NCI-H524 treated with DMSO at 0.1 percent for 48 hours (cell line): ENCODE measurements at regions not wholly inside any gene's neighbourhood (a gene's known extent, or its start where the extent isn't known, plus 50 kb on each side); places are given as distances from the start of the nearest gene placed in this dataset.

Experiments used
- DNase-seq: peaks from one replicate; lab custom pipeline; 2025; lab: John Stamatoyannopoulos, UW

DNA sequence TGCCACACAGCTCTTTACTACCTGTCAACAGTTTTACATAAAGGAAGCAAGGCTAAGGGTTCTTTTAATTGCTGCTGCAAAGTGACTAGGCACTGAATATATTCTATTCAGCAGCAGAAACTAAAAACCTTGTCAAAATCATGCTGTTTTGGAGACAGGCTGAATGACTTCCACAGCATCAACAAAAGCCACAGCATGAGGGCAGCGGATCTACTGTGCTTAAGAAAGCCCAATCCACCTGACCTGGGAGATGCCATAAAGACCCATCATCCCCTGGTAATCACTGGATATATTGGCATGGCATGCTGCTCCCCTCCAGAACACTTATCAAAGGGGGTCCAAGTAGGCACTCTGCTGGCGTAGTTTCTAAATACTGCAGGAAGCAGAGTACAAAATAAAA is 715.1 kb upstream of the SLC8A1 start:
- no peak for DNase-seq

- no peak for DNase-seq
Observed at GRCh38 chr2:41169744-41170143, 717.9 kb upstream of the SLC8A1 start.

DNA sequence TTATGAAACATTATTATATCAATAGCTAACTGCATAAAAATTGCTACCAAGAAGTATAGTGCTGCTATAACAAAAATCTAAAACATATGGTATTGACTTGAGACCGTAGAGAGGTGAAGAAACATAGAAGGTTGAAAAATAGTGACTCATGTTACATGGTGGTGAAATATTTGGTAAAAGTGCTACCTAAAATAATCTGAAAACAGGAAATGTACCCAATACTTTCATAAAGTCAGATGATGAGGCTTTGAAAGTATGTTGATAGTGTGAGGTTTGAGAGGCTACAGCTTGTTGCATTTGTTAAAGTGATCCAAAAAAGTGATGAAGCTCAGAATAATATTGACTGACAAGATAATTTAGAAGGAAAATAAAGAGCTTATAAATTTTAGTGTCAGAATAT is 718.7 kb upstream of the SLC8A1 start:
- no peak for DNase-seq

DNA sequence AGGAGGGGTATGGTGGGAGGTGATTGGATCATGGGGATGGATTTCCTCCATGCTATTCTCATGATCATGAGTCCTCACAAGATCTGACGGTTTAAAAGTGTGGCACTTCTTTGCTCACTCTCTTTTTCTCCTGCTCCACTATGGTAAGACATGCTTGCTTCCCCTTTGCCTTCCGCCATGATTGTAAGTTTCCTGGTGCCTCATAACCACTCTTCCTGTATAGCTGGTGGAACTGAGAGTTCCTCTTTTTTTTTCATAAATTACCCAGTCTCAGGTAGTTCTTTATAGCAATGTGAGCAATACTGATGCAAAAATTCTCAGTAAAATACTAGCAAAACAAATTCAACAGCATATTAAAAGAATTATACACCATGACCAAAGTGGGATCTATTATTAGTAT is 728.5 kb upstream of the SLC8A1 start:
- no peak for DNase-seq

GRCh38 chr2:41182961-41183360 is 731.1 kb upstream of the SLC8A1 start:
- no peak for DNase-seq

DNA sequence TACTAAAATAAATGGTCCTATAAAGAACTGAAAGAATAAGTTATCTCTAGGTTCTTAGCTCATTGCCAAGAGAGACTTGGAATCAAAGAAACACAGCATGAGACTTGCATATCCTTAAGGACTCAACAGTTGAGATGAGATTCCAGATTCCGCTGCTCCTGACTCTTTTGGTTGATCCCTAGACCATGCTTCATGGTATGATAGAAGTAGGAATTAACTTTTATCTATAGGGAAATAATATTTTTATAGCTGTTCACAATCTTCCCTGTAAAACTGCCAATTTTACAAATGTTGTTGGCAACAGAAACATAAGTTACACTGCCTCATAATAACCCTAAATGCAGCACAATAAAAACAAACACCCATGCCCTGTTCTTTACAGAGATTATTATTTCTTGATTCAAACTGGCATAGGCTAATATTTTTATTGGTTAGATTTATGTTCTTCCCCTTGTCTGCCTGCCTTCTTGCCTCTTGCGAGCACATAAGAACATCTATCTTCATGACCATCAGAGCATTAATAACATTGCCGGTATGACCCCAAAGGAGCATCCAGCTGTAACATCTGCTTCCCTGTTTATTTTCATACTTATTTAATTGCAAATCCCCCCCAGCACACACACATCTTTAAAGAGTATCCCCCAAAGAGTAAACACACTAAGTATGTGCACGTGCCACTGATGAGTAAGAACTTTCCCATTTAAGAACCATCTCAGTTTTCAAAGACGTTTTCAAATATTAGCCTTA is 735.7 kb upstream of the SLC8A1 start:
- no peak for DNase-seq

DNA sequence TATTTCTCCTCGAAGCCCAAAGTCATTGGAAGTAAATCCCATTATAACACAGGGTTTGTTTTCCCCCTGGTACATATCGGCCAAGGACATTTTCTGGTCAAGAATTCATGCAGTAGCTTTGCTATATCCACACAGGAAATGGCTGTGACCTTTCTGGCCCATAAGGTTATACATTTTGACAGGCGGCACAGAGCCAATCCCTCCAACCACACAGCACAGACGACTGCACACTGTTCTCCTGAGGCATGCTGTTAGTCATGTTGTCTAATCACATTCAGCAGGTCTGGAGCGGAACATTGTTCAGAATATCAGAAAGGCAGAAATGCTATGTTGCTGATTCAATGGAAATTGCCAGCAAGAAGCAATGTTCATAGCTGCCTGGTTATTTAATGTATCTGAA is 742.3 kb upstream of the SLC8A1 start:
- no peak for DNase-seq

DNA sequence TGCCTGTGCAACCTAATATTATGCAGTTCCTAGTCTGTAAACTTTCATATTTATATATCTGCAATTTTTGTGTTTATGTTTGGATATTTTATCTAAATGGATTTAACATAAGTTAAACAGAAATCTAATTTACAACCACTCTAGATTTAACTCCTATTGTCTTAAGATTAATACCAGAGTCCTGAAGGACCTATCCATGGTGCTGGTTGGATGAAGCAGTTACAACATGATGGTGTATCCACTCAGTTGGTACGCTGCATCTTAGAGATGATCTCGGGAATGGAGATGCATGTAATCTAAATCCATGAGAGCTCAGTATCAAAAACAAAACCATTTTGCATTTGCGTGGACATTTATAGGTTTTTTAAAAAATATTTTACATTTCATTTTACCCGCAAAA is 745.9 kb upstream of the SLC8A1 start:
- no peak for DNase-seq

DNA sequence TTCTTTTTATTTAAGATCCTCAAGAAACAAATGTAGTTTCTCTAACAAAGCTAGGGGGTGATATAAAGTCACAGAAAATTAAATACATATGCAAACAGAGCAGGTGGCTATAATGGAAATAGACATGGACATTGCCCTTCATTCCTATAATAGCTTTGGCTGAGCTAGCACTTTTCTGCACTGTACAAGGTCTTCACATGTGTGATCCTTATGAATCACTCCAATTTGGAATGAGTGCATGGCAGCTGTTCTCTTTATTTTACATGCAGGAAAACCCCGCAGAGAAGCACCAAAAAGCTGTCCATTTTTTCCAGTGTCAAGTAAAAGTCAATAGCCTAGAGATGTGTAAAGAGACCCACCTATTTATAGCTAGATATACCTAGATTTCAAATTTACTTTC is 747.4 kb upstream of the SLC8A1 start:
- DNase-seq = peak; percentile 82

GRCh38 chr2:41204315-41204714 is 752.4 kb upstream of the SLC8A1 start:
- no peak for DNase-seq

GRCh38 chr2:41206004-41206403 is 754.1 kb upstream of the SLC8A1 start:
- no peak for DNase-seq

- DNase-seq = no peak
Observed at GRCh38 chr2:41207578-41207977, 755.7 kb upstream of the SLC8A1 start.

GRCh38 chr2:41210030-41210429 is 758.1 kb upstream of the SLC8A1 start:
- peak; percentile 70 for DNase-seq

DNA sequence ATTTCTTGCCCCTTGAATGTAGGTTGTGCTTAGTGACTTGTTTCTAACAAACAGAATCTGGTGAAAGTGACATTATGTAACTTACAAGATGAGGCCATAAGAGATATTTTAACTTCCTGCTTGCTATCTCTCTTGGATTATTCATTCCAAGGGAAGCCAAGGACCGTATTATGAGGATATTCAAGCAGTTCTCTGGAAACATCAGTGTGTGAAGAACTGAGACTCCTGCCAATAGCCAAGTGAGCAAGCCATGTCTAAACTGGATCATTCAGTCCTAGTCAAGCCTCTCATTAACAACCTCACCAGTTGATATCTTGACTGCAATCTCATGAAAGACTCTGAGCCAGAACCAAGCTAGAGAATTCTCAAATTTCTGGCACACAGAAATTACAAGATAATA is 765.1 kb upstream of the SLC8A1 start:
- DNase-seq = no peak

DNA sequence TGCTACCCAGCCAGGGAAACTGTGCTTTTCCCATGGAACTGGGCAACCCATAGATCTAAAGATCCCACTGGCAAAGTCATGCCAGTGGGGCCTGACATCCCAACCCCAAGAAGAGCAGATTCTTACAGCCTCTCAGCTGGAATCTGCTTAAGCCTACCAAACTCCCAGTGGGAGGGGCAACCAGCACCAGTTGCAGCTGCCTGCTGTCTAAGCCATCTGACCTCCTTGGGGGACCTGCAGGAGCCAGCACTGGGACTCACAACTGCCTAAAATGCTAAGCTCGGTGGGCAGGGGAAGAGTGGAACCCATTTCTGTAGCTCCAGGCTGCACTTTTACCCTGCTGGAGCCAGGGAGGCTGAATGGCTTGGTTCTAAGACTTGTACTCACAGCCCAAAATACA is 770.7 kb upstream of the SLC8A1 start:
- peak; percentile 22 for DNase-seq

- no peak for DNase-seq
Observed at GRCh38 chr2:41234093-41234492, 782.2 kb upstream of the SLC8A1 start.

DNA sequence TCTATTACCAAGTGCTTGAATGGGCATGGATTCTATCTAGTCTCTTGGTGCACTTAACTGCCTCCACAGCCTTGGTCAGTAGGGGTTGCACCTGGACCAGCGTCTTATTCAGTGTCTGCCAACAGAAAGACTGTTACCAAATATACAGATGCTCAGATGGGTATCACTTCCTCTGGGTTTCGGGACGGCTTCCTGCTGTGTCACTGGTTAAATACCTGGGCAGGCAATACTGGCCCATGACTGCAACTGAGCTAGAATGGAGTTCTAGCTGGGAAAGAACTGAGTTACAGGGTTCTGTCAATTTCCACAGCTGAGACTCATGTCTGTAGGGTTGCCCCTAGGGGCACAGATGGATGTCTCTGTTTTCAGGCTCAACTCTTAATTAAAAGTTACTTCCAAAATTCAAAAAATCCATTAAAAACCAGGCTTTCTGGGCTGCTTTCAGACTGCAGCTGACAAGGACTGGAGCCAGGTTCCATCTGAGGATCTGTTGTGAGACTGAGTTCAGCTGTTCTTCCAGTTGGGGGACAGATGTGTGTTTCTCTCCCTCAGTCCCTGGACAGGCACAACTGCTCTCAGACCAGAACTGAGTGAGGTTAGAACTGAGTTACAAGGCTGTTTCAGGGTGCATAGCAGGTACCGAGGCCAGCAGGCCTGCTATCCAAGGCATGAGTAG is 789.6 kb upstream of the SLC8A1 start:
- DNase-seq = no peak

DNA sequence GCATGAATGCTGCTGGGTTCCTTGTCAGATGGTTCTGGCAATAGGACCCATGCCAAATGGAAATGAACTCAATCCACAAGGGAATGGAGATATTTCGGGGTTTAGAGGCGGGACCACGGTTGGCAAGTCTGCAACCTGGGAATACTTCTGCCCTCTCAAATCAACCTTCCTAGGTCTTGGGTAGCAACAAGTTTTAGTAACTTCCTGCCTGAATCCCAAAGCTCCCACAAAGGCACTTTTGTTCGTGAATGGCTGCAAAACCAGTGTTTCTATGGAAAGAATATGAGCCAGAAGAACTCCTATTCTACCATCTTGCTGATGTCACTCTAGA is 790.1 kb upstream of the SLC8A1 start:
- no peak for DNase-seq

GRCh38 chr2:41267929-41268659 is 779.7 kb upstream of the PKDCC start:
- no peak for DNase-seq

DNA sequence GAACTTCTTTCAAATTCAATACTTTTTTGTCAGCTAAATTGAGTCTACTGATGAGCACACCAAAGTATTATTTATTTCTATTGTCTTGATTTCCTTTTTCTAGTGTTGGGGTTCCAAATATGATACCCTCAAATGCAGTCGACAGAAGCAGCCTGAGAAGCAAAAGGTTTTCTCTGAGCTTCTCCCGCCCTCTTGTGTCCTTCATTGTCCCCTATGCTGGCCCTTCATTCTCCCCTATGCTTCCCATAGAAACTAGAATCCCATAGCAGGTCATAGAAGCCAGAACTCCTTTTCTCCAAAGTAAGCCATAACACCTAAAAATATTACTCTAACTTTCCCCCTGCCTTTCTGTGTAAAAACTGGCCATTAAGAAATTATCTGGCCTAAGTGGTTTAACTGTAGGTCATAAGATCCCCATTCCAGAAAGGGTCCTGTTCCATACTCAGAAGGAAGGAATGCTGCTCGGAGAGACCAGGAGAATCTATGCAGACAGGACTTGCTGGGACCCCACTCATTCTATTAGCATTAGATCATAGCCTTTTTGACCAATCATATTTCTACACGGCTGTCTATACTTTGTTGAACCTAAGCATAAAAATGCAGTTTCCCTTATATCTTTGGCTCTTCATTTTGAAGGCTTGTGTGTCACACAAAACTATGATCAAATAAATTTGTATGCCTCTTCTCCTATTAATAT is 764.6 kb upstream of the PKDCC start:
- no peak for DNase-seq

DNA sequence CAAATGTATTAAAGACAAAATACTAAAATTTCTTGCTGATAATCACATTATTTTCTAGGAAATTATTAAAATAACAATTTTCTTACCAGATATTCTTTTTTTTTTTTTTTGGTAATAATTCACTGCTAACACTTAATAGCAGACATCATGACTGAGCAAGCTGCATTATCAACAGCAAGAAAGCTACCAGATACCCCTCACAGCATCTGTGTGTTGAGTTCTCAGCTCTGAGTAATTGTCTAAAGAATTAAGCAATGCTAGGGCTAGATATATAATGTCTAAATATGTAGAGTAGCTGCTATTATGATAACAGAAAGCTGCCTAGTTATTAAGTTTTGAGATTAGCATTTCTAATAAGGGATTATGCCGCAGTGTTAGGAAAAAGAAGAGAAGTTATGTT is 754.3 kb upstream of the PKDCC start:
- DNase-seq = no peak

GRCh38 chr2:41294331-41294730 is 753.5 kb upstream of the PKDCC start:
- DNase-seq = no peak

DNA sequence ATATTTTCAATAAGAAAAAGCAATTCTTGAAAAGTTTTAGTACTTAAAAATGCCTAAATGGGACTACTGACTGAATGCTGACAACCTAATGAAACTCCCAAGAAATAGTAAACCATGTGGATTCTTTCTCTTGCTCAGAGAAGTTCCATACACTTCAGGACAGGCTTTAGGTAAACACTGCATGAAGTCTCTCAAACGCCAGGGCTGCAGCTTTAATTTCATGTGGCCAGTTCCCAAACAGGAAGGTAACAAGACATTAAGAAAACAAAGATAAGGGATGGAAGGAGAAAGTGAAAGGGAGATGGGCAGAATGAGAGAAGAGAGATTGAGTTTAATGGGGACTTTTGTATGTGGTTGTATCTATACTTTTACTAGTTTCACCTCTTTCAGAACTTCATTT is 734.7 kb upstream of the PKDCC start:
- no peak for DNase-seq
